ENCODE measurements at regions not wholly inside any gene's neighbourhood (a gene's known extent, or its start where the extent isn't known, plus 50 kb on each side); places are given as distances from the start of the nearest gene placed in this dataset.

GRCh38 chr7:446289-446935 lies 73.2 kb downstream of the PDGFA start:
- Histone ChIP-seq H3K4me1 (ENCODE audit: control insufficient read depth, extremely low read depth, insufficient read depth, low read length) (no peaks in the 10 kb centered on the region), H3K9me1 (replicated peaks; ENCODE audit: control insufficient read depth, extremely low read depth, insufficient read depth, low read length) (no peaks in the 10 kb centered on the region), H3K4me3 (replicated peaks in 1 of 3; ENCODE audit: insufficient read depth in 1 of 3, low read depth in 1 of 3, low read length in 3 of 3) (no peak overlapping the region), H2AFZ (ENCODE audit: low read depth, low read length) (no peak overlapping the region), H3K9ac (replicated peaks; ENCODE audit: extremely low read depth, insufficient read depth, low read length) (no peak overlapping the region), H3K27ac (ENCODE audit: insufficient read depth, low read depth, low read length) (no peak overlapping the region), H3K36me3 (ENCODE audit: control insufficient read depth in 2 of 2, extremely low read depth in 1 of 2, insufficient read depth in 2 of 2, low read length in 2 of 2) (no peaks in the 10 kb centered on the region), H3K27me3 (ENCODE audit: control insufficient read depth in 2 of 2, insufficient read depth in 2 of 2, low read length in 2 of 2) (peaks cover 0 to 2% of the 10 kb centered on the region in 2 experiments), H4K20me1 (replicated peaks; ENCODE audit: control insufficient read depth, extremely low read depth, insufficient read depth, low read length) (no peaks in the 10 kb centered on the region), H3K9me3 (replicated peaks; ENCODE audit: control insufficient read depth, insufficient read depth, low read length) (no peaks in the 10 kb centered on the region), H3K4me2 (ENCODE audit: insufficient read depth, low read length) (no peak overlapping the region), H3K79me2 (ENCODE audit: control insufficient read depth, insufficient read depth, low read length) (no peaks in the 10 kb centered on the region)
- CTCF ChIA-PET, result interaction anchor here (1.4 kb wide), 1 partner anchor 11 kb away, joined by 3 read pairs; no protein-coding TSS in a partner anchor
- DNase-seq (ENCODE audit: low read depth, low spot score), result no peak
- intact Hi-C loops (cut with micrococcal nuclease), result no loop called here
- dilution Hi-C loops (cut with MboI; ENCODE audit: extremely low pct_ligation_motif_present, low sequenced_read_pairs), result no loop called here
- TF ChIP-seq FOS (IDR thresholded peaks at IDR 0.05; ENCODE audit: borderline replicate concordance, insufficient read depth, low read length), result no peak
- TF ChIP-seq, protein P1, sequence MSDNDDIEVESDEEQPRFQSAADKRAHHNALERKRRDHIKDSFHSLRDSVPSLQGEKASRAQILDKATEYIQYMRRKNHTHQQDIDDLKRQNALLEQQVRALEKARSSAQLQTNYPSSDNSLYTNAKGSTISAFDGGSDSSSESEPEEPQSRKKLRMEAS (IDR thresholded peaks at IDR 0.05; ENCODE audit: insufficient read depth, insufficient read length), result no peak
- no peak for TF ChIP-seq POLR2A (IDR thresholded peaks at IDR 0.05; ENCODE audit: low read depth, low read length)
- no peak for TF ChIP-seq GATA2 (IDR thresholded peaks at IDR 0.05; ENCODE audit: insufficient read depth, insufficient read length, low read depth, low read length)
- TF ChIP-seq EZH2 (IDR thresholded peaks at IDR 0.05; ENCODE audit: borderline replicate concordance, low read depth, low read length, severe bottlenecking), result no peak
- TF ChIP-seq MYC (IDR thresholded peaks at IDR 0.05; ENCODE audit: low read depth, low read length), result no peak
- POLR2A ChIA-PET, result no interaction called here
- no TSS peak for BruUV-seq (replicated peaks)
- no peak for FAIRE-seq

Measured in endothelial cell of umbilical vein (primary cell).